ENCODE measurements at regions not wholly inside any gene's neighbourhood (a gene's known extent, or its start where the extent isn't known, plus 50 kb on each side); places are given as distances from the start of the nearest gene placed in this dataset.

DNA sequence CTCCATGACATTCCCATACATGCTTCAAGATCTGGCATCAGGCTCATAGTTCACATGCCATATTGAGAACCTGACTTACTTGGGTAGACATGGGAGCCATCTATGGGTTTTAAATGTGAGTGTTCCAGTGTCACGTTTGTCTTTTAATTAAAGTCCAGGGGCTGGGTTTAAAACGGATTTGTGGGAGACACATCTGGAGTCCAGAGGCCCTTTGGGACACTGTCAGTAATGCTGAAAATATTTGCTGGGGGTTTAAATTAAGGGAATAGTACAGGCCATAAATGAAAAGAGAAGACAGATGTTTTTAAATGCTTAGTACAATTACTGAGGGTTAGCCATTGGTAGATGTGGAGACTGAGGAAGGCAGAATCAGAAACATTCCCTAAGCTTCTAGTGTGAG is 478.0 kb downstream of the PID1 start:
- Histone ChIP-seq H4K20me1 (replicated peaks; ENCODE audit: control insufficient read depth, extremely low read depth, insufficient read depth, low read length) (no peaks in the 10 kb centered on the region), H3K27me3 (ENCODE audit: control insufficient read depth in 2 of 2, insufficient read depth in 2 of 2, low read length in 2 of 2) (no peaks in the 10 kb centered on the region), H3K27ac (ENCODE audit: insufficient read depth, low read depth, low read length) (no peak overlapping the region), H3K9me3 (replicated peaks; ENCODE audit: control insufficient read depth, insufficient read depth, low read length) (peaks cover under 1% of the 10 kb centered on the region), H3K4me2 (ENCODE audit: insufficient read depth, low read length) (no peak overlapping the region), H2AFZ (ENCODE audit: low read depth, low read length) (no peak overlapping the region), H3K4me1 (ENCODE audit: control insufficient read depth, extremely low read depth, insufficient read depth, low read length) (no peaks in the 10 kb centered on the region), H3K9me1 (replicated peaks; ENCODE audit: control insufficient read depth, extremely low read depth, insufficient read depth, low read length) (no peaks in the 10 kb centered on the region), H3K4me3 (replicated peaks in 1 of 3; ENCODE audit: insufficient read depth in 1 of 3, low read depth in 1 of 3, low read length in 3 of 3) (no peak overlapping the region), H3K36me3 (ENCODE audit: control insufficient read depth in 2 of 2, extremely low read depth in 1 of 2, insufficient read depth in 2 of 2, low read length in 2 of 2) (no peaks in the 10 kb centered on the region), H3K9ac (replicated peaks; ENCODE audit: extremely low read depth, insufficient read depth, low read length) (no peak overlapping the region), H3K79me2 (ENCODE audit: control insufficient read depth, insufficient read depth, low read length) (no peaks in the 10 kb centered on the region)
- ChIA-PET CTCF (no interaction called here), POLR2A (no interaction called here)
- no TSS peak for BruUV-seq (replicated peaks)
- FAIRE-seq (no peak), DNase-seq (ENCODE audit: low read depth, low spot score) (no peak)
- dilution Hi-C loops (cut with MboI; ENCODE audit: extremely low pct_ligation_motif_present, low sequenced_read_pairs) = no loop called here
- no peak for TF ChIP-seq GATA2 (IDR thresholded peaks at IDR 0.05; ENCODE audit: insufficient read depth, insufficient read length, low read depth, low read length)
- TF ChIP-seq, protein P1, sequence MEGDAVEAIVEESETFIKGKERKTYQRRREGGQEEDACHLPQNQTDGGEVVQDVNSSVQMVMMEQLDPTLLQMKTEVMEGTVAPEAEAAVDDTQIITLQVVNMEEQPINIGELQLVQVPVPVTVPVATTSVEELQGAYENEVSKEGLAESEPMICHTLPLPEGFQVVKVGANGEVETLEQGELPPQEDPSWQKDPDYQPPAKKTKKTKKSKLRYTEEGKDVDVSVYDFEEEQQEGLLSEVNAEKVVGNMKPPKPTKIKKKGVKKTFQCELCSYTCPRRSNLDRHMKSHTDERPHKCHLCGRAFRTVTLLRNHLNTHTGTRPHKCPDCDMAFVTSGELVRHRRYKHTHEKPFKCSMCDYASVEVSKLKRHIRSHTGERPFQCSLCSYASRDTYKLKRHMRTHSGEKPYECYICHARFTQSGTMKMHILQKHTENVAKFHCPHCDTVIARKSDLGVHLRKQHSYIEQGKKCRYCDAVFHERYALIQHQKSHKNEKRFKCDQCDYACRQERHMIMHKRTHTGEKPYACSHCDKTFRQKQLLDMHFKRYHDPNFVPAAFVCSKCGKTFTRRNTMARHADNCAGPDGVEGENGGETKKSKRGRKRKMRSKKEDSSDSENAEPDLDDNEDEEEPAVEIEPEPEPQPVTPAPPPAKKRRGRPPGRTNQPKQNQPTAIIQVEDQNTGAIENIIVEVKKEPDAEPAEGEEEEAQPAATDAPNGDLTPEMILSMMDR (IDR thresholded peaks at IDR 0.05; ENCODE audit: extremely low read depth in 1 of 2, insufficient read depth in 1 of 2, low read depth in 1 of 2, low read length in 2 of 2) = no peak
- no peak for TF ChIP-seq EZH2 (IDR thresholded peaks at IDR 0.05; ENCODE audit: borderline replicate concordance, low read depth, low read length, severe bottlenecking)
- intact Hi-C loops (cut with micrococcal nuclease) = no loop called here

DNA sequence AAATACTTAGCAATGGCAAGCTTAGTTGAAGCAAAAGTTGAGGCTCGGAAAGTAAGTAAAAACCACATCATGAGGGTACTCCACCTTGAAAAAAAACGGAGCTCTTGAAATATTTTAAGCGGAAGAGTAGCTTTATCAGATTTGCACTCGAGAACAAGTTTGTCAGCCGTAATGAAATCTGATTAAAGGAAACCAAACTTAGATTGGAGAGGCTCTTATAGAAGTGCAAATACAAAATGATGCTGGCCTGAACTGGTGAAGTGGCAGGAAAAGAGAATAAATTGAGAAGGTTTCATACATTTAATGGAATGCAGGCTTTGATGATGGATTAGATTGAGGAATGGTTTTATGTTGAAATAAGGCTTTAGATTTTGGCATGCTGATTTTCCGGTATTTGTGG is 484.2 kb downstream of the PID1 start:
- Histone ChIP-seq H3K27ac (ENCODE audit: insufficient read depth, low read depth, low read length) (no peak overlapping the region), H3K4me2 (ENCODE audit: insufficient read depth, low read length) (no peak overlapping the region), H3K4me1 (ENCODE audit: control insufficient read depth, extremely low read depth, insufficient read depth, low read length) (no peaks in the 10 kb centered on the region), H3K9me3 (replicated peaks; ENCODE audit: control insufficient read depth, insufficient read depth, low read length) (no peaks in the 10 kb centered on the region), H3K27me3 (ENCODE audit: control insufficient read depth in 2 of 2, insufficient read depth in 2 of 2, low read length in 2 of 2) (no peaks in the 10 kb centered on the region), H3K4me3 (replicated peaks in 1 of 3; ENCODE audit: insufficient read depth in 1 of 3, low read depth in 1 of 3, low read length in 3 of 3) (no peak overlapping the region), H4K20me1 (replicated peaks; ENCODE audit: control insufficient read depth, extremely low read depth, insufficient read depth, low read length) (no peaks in the 10 kb centered on the region), H3K36me3 (ENCODE audit: control insufficient read depth in 2 of 2, extremely low read depth in 1 of 2, insufficient read depth in 2 of 2, low read length in 2 of 2) (no peaks in the 10 kb centered on the region), H3K79me2 (ENCODE audit: control insufficient read depth, insufficient read depth, low read length) (no peaks in the 10 kb centered on the region), H3K9ac (replicated peaks; ENCODE audit: extremely low read depth, insufficient read depth, low read length) (no peak overlapping the region), H2AFZ (ENCODE audit: low read depth, low read length) (no peak overlapping the region), H3K9me1 (replicated peaks; ENCODE audit: control insufficient read depth, extremely low read depth, insufficient read depth, low read length) (no peaks in the 10 kb centered on the region)
- DNase-seq (ENCODE audit: low read depth, low spot score) = no peak
- dilution Hi-C loops (cut with MboI; ENCODE audit: extremely low pct_ligation_motif_present, low sequenced_read_pairs) = no loop called here
- CTCF ChIA-PET = no interaction called here
- no peak for TF ChIP-seq POLR2AphosphoS5 (IDR thresholded peaks at IDR 0.05; ENCODE audit: insufficient read depth, low read depth, low read length)
- no peak for TF ChIP-seq JUN (IDR thresholded peaks at IDR 0.05; ENCODE audit: borderline replicate concordance, insufficient read depth, insufficient read length, low read depth)
- no peak for TF ChIP-seq MYC (IDR thresholded peaks at IDR 0.05; ENCODE audit: low read depth, low read length)
- no peak for TF ChIP-seq GATA2 (IDR thresholded peaks at IDR 0.05; ENCODE audit: insufficient read depth, insufficient read length, low read depth, low read length)
- TF ChIP-seq EZH2 (IDR thresholded peaks at IDR 0.05; ENCODE audit: borderline replicate concordance, low read depth, low read length, severe bottlenecking) = no peak
- TF ChIP-seq, protein P1 (IDR thresholded peaks at IDR 0.05; ENCODE audit: extremely low read depth in 1 of 2, insufficient read depth in 1 of 2, low read depth in 1 of 2, low read length in 2 of 2) = no peak
- TF ChIP-seq, protein P2, sequence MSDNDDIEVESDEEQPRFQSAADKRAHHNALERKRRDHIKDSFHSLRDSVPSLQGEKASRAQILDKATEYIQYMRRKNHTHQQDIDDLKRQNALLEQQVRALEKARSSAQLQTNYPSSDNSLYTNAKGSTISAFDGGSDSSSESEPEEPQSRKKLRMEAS (IDR thresholded peaks at IDR 0.05; ENCODE audit: insufficient read depth, insufficient read length) = no peak
- no peak for TF ChIP-seq FOS (IDR thresholded peaks at IDR 0.05; ENCODE audit: borderline replicate concordance, insufficient read depth, low read length)
- no peak for TF ChIP-seq POLR2A (IDR thresholded peaks at IDR 0.05; ENCODE audit: low read depth, low read length)
- intact Hi-C loops (cut with micrococcal nuclease) = no loop called here
- no TSS peak for BruUV-seq (replicated peaks)
- POLR2A ChIA-PET = no interaction called here
- FAIRE-seq = no peak

Data from endothelial cell of umbilical vein (primary cell).